Loucy (cell line): ENCODE measurements at regions not wholly inside any gene's neighbourhood (a gene's known extent, or its start where the extent isn't known, plus 50 kb on each side); places are given as distances from the start of the nearest gene placed in this dataset.

Experiments
- H2AFZ ChIP-seq: fragments of 200-600 bp; sonication (generic); 2 replicates; pipeline ENCODE4 v1.6.0; 2016; ENCODE audit warnings: antibody characterized with exemption, mild to moderate bottlenecking, low read length, moderate library complexity
- H3F3A ChIP-seq: fragments of 200-600 bp; 2 replicates; pipeline ENCODE4 v1.6.0; 2016; ENCODE audit warnings: antibody characterized with exemption, low read depth, mild to moderate bottlenecking
- H3K27me3 ChIP-seq: fragments of 200-600 bp; sonication (generic); 2 replicates; pipeline ENCODE4 v1.6.1; 2014; ENCODE audit warnings: low read length, mild to moderate bottlenecking; ENCODE audit not compliant: insufficient read depth, poor library complexity, severe bottlenecking
- H3K36me3 ChIP-seq: fragments of 200-600 bp; sonication (generic); 2 replicates; pipeline ENCODE4 v1.6.1; 2016; ENCODE audit warnings: low read length; ENCODE audit not compliant: insufficient read depth
- H3K4me1 ChIP-seq: fragments of 200-600 bp; sonication (generic); 2 replicates; pipeline ENCODE4 v1.5.1; 2014; ENCODE audit warnings: low read length, mild to moderate bottlenecking; ENCODE audit not compliant: insufficient read depth, poor library complexity, severe bottlenecking
- H3K4me2 ChIP-seq: fragments of 200-600 bp; sonication (generic); 2 replicates; pipeline ENCODE4 v1.6.0; 2014; ENCODE audit warnings: antibody characterized with exemption, low read length, low read depth, mild to moderate bottlenecking; ENCODE audit not compliant: poor library complexity, severe bottlenecking
- H3K4me3 ChIP-seq: fragments of 200-600 bp; sonication (generic); 2 replicates; pipeline ENCODE4 v1.5.1; 2014; ENCODE audit warnings: low read length, mild to moderate bottlenecking, mixed read lengths; ENCODE audit not compliant: poor library complexity, severe bottlenecking
- H3K79me2 ChIP-seq: fragments of 200-600 bp; sonication (generic); 2 replicates; pipeline ENCODE4 v1.6.1; 2014; ENCODE audit warnings: low read length; ENCODE audit not compliant: insufficient read depth
- H3K9ac ChIP-seq: fragments of 200-600 bp; sonication (generic); 2 replicates; pipeline ENCODE4 v1.6.0; 2014; ENCODE audit warnings: mild to moderate bottlenecking, low read depth, low read length, moderate library complexity; ENCODE audit not compliant: poor library complexity, severe bottlenecking
- H3K9me2 ChIP-seq: fragments of 200-600 bp; sonication (generic); replicated peaks from 2 replicates; pipeline ENCODE4 v1.6.1; 2016; ENCODE audit warnings: low read depth, low read length, mixed read lengths
- H3K9me3 ChIP-seq: fragments of 200-600 bp; sonication (generic); 2 replicates; pipeline ENCODE4 v1.6.1; 2014; ENCODE audit warnings: mild to moderate bottlenecking, antibody characterized with exemption, low read length, low read depth; ENCODE audit not compliant: insufficient read depth
- H4K20me1 ChIP-seq: fragments of 200-600 bp; sonication (generic); 2 replicates; pipeline ENCODE4 v1.6.0; 2014; ENCODE audit warnings: antibody characterized with exemption, low read length, mild to moderate bottlenecking; ENCODE audit not compliant: insufficient read depth, poor library complexity, severe bottlenecking
- CTCF ChIP-seq: fragments of 200-600 bp; sonication (generic); conservative IDR thresholded peaks from 2 replicates; pipeline ENCODE4 v1.5.1; 2014; ENCODE audit warnings: mild to moderate bottlenecking, antibody characterized with exemption, low read length
- EZH2phosphoT487 ChIP-seq: fragments of 200-600 bp; IDR thresholded peaks from 2 replicates; pipeline ENCODE4 v1.6.1; 2018; ENCODE audit warnings: antibody characterized with exemption, mild to moderate bottlenecking, moderate library complexity, borderline replicate concordance

- Histone ChIP-seq H3K9me2 (no peaks in the 10 kb centered on the region), H3F3A (no peaks in the 10 kb centered on the region), H4K20me1 (no peaks in the 10 kb centered on the region), H3K79me2 (no peaks in the 10 kb centered on the region), H3K4me1 (no peaks in the 10 kb centered on the region), H3K36me3 (no peaks in the 10 kb centered on the region), H2AFZ (no peak overlapping the region), H3K4me3 (no peak overlapping the region), H3K4me2 (no peak overlapping the region), H3K27me3 (no peaks in the 10 kb centered on the region), H3K9me3 (no peaks in the 10 kb centered on the region), H3K9ac (no peak overlapping the region)
- TF ChIP-seq EZH2phosphoT487 (no peak), CTCF (no peak)
Observed at GRCh38 chr9:24297931-24298330, 247.8 kb downstream of the IZUMO3 start.

GRCh38 chr9:24296124-24296523 lies 249.6 kb downstream of the IZUMO3 start:
- no peak for TF ChIP-seq CTCF
- no peak for TF ChIP-seq EZH2phosphoT487
- Histone ChIP-seq H3K9me3 (no peaks in the 10 kb centered on the region), H3K79me2 (no peaks in the 10 kb centered on the region), H3K27me3 (no peaks in the 10 kb centered on the region), H3K4me3 (no peak overlapping the region), H3F3A (no peaks in the 10 kb centered on the region), H3K4me1 (no peaks in the 10 kb centered on the region), H4K20me1 (no peaks in the 10 kb centered on the region), H3K4me2 (no peak overlapping the region), H3K9me2 (no peaks in the 10 kb centered on the region), H2AFZ (no peak overlapping the region), H3K9ac (no peak overlapping the region), H3K36me3 (no peaks in the 10 kb centered on the region)

GRCh38 chr9:24293386-24293785 lies 252.3 kb downstream of the IZUMO3 start:
- Histone ChIP-seq H3K9me2 (no peaks in the 10 kb centered on the region), H3K27me3 (no peaks in the 10 kb centered on the region), H3K4me2 (no peak overlapping the region), H2AFZ (no peak overlapping the region), H3K79me2 (no peaks in the 10 kb centered on the region), H3K9ac (no peak overlapping the region), H4K20me1 (no peaks in the 10 kb centered on the region), H3K4me1 (no peaks in the 10 kb centered on the region), H3K36me3 (no peaks in the 10 kb centered on the region), H3F3A (no peaks in the 10 kb centered on the region), H3K4me3 (no peak overlapping the region), H3K9me3 (no peaks in the 10 kb centered on the region; the same call in 1 of the 2 replicates)
- TF ChIP-seq CTCF (no peak), EZH2phosphoT487 (no peak)
